ENCODE measurements at regions not wholly inside any gene's neighbourhood (a gene's known extent, or its start where the extent isn't known, plus 50 kb on each side); places are given as distances from the start of the nearest gene placed in this dataset.

- Histone ChIP-seq H3K27ac (ENCODE audit: insufficient read length, low read depth, low read length) (no peak overlapping the region), H2BK15ac (ENCODE audit: low read depth, low read length) (no peak overlapping the region), H3K79me2 (ENCODE audit: insufficient read depth, low read length) (no peaks in the 10 kb centered on the region), H3K9me3 (ENCODE audit: control insufficient read depth, low read depth, low read length) (no peaks in the 10 kb centered on the region), H2BK5ac (ENCODE audit: insufficient read length, low read length) (no peak overlapping the region), H3K27me3 (ENCODE audit: insufficient read depth, low read length) (no peaks in the 10 kb centered on the region), H4K20me1 (ENCODE audit: control insufficient read depth, insufficient read depth, insufficient read length) (no peaks in the 10 kb centered on the region), H2BK12ac (ENCODE audit: insufficient read length, low read depth, low read length) (no peak overlapping the region), H3K4ac (ENCODE audit: low read depth, low read length) (no peak overlapping the region; the same call in 1 of the 2 replicates), H3K23me2 (ENCODE audit: insufficient read length, low read depth, low read length, poor library complexity, severe bottlenecking) (no peaks in the 10 kb centered on the region), H3T11ph (ENCODE audit: low read length) (peak overlapping the region; percentile 60), H2BK120ac (ENCODE audit: low read depth, low read length, poor library complexity, severe bottlenecking) (no peak overlapping the region), H3K56ac (ENCODE audit: insufficient read length, low read depth, low read length) (no peak overlapping the region), H3K4me2 (ENCODE audit: insufficient read depth, insufficient read length, low read length) (peak overlapping the region; percentile 76), H2BK20ac (ENCODE audit: low read depth, low read length, poor library complexity, severe bottlenecking) (no peak overlapping the region), H4K5ac (ENCODE audit: insufficient read length, low read depth, low read length) (peak overlapping the region; percentile 95), H2AFZ (ENCODE audit: low read length) (peak overlapping the region; percentile 64), H3K18ac (ENCODE audit: insufficient read length, low read depth, low read length) (peak overlapping the region; percentile 86), H3K14ac (ENCODE audit: insufficient read depth, low read length) (0 out of 2 replicates have a peak overlapping the region, but pooled peaks have one; percentile 81), H3K9ac (ENCODE audit: extremely low read depth, insufficient read length, low read length) (peak overlapping the region; percentile 77), H2AK5ac (ENCODE audit: insufficient read length, low read length) (peak overlapping the region; percentile 96), H3K79me1 (ENCODE audit: insufficient read depth, low read depth, low read length, poor library complexity, severe bottlenecking) (no peaks in the 10 kb centered on the region), H4K8ac (replicated peaks; ENCODE audit: insufficient read length, low read depth, low read length) (no peak overlapping the region), H3K4me1 (ENCODE audit: insufficient read depth, low read length) (no peaks in the 10 kb centered on the region), H4K91ac (ENCODE audit: insufficient read length, low read depth, low read length) (no peak overlapping the region), H3K23ac (ENCODE audit: insufficient read length, low read depth, low read length) (no peak overlapping the region)
- peaks cover 3% of the 10 kb centered on the region for H3K27me3 Mint-ChIP-seq (ENCODE audit: low read depth)
- WGBS (ENCODE audit: extremely low coverage, insufficient read length, low lambda C conversion rate) = no CpG with 5 or more reads among the region's 69 CpGs
- peak overlapping the region; percentile 66 to 77 for H3K4me3 Mint-ChIP-seq
- peaks cover 6 to 7% of the 10 kb centered on the region in 2 experiments for H3K9me3 Mint-ChIP-seq
- H3K36me3 Mint-ChIP-seq (ENCODE audit: insufficient read depth in 1 of 3, low read depth in 3 of 3) = peaks cover 0 to 8% (median 0%) of the 10 kb centered on the region in 3 experiments; a peak in 2 of 7 replicates
- TF ChIP-seq CTCF (conservative IDR thresholded peaks at IDR 0.05) = no peak
- H3K27ac Mint-ChIP-seq = peak overlapping the region in 2 of 3 experiments; percentile 78 to 94; a peak in 3 of 7 replicates
- H3K4me1 Mint-ChIP-seq = peaks cover 13 to 16% of the 10 kb centered on the region in 2 experiments
- DNase-seq = peak; percentile 92
These were observed 1101.2 kb upstream of the TMEM132C start for GRCh38 chr12:127165567-127166392.

All from H9 (cell line).